HG02852 (cell line): ENCODE measurements at regions not wholly inside any gene's neighbourhood (a gene's known extent, or its start where the extent isn't known, plus 50 kb on each side); places are given as distances from the start of the nearest gene placed in this dataset.
"Not testable (repeated sequence)": the region's sequence is repeated elsewhere in the genome, so short reads cannot be mapped to it uniquely, and the experiment has no call there.

Experiments
- ATAC-seq: cut with Tn5 transposase; IDR thresholded peaks from one replicate; pipeline ENCODE4 v1.9.1; 2021; ENCODE audit warnings: mild to moderate bottlenecking, moderate library complexity; ENCODE audit not compliant: unreplicated experiment

GRCh38 chr2:187075671-187076070 is 226.7 kb upstream of the ZSWIM2 start:
- no peak for ATAC-seq

GRCh38 chr2:187075199-187075635 is 226.2 kb upstream of the ZSWIM2 start:
- ATAC-seq, result no peak

DNA sequence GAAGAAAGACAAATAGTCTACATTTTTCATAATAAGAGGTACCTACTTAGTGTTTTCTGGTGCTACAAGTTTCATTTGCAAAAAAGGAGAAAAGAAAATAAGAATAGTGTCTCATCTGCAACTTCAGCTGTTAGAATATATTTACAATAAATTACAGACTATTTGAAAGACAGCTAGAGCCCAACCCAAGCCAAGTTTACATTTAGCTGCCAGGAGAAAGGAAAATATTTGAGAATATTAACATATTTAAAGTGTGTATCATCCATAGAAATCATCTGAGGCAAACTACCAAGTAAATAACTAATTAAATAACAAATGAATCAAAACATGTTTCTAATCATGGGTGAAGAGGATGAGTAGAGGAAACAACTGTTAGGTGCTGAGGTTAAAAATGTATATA is 209.2 kb upstream of the ZSWIM2 start:
- no peak for ATAC-seq

DNA sequence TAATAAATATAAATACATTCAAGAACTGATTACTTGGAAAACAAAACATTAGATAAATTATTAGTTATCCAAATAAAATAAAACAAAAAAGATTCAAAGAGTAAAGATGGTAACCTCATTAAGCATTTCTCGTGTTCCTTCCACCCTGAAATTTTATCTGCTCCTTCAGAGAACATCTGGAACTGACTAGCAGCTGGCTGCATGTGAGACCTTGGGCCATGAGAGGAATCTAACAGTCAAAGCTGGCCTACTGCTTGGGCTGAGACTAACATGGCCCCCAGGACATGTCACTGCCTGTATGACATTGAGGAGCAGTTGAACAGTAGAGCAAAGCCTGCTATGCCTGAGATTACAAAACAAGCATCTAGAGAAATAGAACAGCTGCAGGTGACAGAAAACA is 208.5 kb upstream of the ZSWIM2 start:
- no peak for ATAC-seq

- no peak for ATAC-seq
Measured at GRCh38 chr2:187056416-187057334, 207.7 kb upstream of the ZSWIM2 start.

DNA sequence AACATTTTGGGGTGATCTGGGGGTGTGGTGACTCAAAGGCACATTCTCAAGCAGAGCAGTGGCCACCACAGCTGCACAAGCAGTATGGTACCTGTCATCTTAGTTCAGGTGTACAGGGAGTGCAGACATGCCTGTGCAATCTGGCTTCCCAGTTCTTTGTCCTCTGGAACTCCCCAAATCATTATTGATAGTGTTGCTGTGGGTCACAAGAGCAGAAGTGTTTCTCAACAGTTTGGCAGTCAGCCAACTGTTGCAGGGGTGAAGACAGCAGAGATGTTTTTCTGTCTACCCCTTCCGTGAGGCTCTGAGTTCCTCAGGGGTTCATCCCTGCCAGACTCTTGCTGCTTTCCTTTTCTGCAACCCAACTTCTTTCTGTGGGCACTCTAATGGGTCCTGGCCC is 206.5 kb upstream of the ZSWIM2 start:
- ATAC-seq, result no peak

- ATAC-seq, result no peak
Measured at GRCh38 chr2:187054501-187055319, 205.7 kb upstream of the ZSWIM2 start.

GRCh38 chr2:187051350-187051749 is 202.4 kb upstream of the ZSWIM2 start:
- ATAC-seq, result peak; percentile 92

GRCh38 chr2:187050409-187050998 is 201.5 kb upstream of the ZSWIM2 start:
- no peak for ATAC-seq

GRCh38 chr2:187037310-187037709 is 188.3 kb upstream of the ZSWIM2 start:
- no peak for ATAC-seq

DNA sequence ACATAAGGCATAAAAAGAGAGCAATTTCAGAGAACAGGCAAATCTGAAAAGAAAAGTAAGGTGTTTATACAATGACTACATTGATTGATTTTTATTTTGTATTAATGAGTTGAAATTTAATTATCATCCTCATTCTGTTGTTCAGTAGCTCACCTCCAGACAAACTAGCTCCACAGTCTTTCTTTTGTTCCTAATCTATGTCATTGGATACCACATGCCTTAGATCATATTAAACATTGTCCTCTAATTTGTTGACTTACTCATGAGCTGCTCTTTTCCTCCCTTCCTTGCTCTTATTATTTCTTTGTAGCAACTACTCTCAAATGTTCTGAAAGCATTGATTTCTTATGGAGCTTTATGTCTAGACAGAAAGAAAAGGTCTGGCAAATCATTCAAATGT is 185.5 kb upstream of the ZSWIM2 start:
- no peak for ATAC-seq

- no peak for ATAC-seq
Measured at GRCh38 chr2:187024739-187025138, 175.8 kb upstream of the ZSWIM2 start.

DNA sequence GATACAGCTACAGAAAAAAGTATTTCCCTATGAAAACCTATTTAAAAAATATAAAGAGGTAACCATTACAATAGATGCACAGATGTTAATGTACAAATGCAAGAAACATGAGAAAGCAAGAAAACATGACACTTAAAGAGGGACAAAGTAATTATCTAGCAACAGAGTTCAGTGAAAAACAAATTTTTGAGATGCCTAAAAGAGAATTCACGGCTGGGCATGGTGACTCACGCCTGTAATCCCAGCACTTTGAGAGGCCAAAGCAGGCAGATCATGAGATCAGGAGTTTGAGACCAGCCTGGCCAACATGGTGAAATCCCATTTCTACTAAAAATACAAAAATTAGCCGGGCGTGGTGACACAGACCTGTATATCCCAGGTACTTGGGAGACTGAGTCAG is 175.0 kb upstream of the ZSWIM2 start:
- ATAC-seq, result not testable (repeated sequence)

- ATAC-seq, result no peak
Measured at GRCh38 chr2:187017438-187017837, 168.5 kb upstream of the ZSWIM2 start.

GRCh38 chr2:187013058-187013457 is 164.1 kb upstream of the ZSWIM2 start:
- no peak for ATAC-seq

GRCh38 chr2:187011206-187011832 is 162.3 kb upstream of the ZSWIM2 start:
- ATAC-seq, result no peak

GRCh38 chr2:187009483-187010239 is 160.7 kb upstream of the ZSWIM2 start:
- ATAC-seq, result no peak

- no peak for ATAC-seq
Measured at GRCh38 chr2:187008111-187008510, 159.1 kb upstream of the ZSWIM2 start.

DNA sequence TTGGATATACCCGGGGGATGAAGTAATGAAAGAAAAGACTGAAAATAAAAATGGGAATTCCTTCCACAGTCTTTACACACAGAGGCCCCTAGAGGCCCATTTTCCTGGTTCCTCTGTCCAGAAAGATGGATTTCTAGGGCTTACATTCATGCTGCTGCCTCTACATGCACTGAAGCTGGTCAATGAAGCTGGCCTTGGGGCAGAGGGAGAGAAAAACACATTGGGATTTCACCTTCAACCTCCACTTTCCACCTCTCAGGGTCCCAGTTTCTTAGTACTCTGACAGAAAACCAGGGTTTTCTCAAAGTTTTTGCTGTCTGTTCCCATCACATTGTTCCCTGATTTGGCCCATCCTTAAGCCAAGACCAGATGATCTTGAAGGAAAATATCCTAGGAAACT is 154.6 kb upstream of the ZSWIM2 start:
- ATAC-seq, result no peak

DNA sequence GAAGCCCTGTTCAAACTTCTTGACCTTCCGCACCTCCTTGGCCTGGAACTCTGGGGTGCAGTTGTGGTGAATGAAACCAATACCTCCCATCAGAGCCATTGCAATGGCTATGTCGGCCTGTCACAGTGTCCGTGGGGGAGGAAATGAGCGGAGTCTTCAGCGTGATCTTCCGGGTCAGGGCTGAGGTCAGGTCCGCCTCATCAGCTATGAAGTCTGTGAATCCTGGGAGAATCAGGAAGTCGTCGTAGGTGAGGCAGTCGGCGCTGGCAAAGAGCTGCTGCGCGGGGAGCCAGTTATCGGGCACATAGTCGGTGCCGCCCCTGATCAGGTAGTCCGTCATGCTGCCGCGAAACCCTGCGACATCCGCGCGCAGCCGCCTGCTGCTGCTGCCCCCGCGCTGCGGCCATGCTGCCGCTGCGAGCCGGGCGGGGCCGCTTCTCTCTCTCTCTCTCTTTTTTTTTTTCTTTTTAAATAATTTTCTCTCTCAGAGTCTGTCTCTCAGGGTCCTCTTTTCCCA is 154.1 kb upstream of the ZSWIM2 start:
- no peak for ATAC-seq
